ENCODE measurements at regions not wholly inside any gene's neighbourhood (a gene's known extent, or its start where the extent isn't known, plus 50 kb on each side); places are given as distances from the start of the nearest gene placed in this dataset.

DNA sequence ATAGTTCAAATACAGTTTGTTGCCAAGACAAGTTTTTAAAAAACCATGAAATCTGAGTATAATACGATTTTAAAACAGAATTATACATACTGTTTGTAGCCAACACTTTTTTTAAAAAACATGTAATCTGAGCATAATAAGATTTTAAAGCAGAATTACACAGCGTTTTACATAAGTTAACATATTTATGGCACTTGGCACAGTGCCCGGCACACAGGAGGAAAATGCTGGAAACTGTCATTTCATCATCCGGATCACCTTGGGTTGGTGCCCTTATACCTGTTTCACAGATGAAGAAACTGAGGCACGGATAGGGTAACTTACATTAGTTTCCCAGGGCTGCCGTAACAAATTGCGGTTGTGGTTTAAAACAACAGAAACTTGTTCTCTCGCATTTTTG lies 193.0 kb downstream of the BMP7 start:
- TF ChIP-seq CTCF (IDR thresholded peaks at IDR 0.05) (no peak), ZFX (IDR thresholded peaks at IDR 0.05; ENCODE audit: borderline replicate concordance) (no peak)

Measured in 22Rv1 (cell line).